CD14-positive monocyte (primary cell): ENCODE measurements at regions not wholly inside any gene's neighbourhood (a gene's known extent, or its start where the extent isn't known, plus 50 kb on each side); places are given as distances from the start of the nearest gene placed in this dataset.

Experiments
- DNase-seq, 3 donors: peaks; one replicate each; pipeline ENCODE4 v3.0.0-alpha.2; 2011 to 2022
- H2AFZ ChIP-seq: 2 replicates; pipeline ENCODE4 v1.6.0; 2012; ENCODE audit warnings: mild to moderate bottlenecking, low read depth, low read length, inconsistent platforms; ENCODE audit not compliant: insufficient read depth, poor library complexity, severe bottlenecking
- H3K27ac ChIP-seq, 2 donors: 1 replicate in 1 of 2; 2 replicates in 1 of 2; pipeline ENCODE4 v1.5.1; 2012 to 2013; ENCODE audit warnings: low read length in 2 of 2, control low read depth in 1 of 2, inconsistent platforms in 1 of 2, low read depth in 1 of 2, mild to moderate bottlenecking in 1 of 2
- H3K27me3 ChIP-seq, 2 donors: one replicate each; pipeline versions ENCODE4 v1.6.0 to v1.6.1; 2011 to 2013; ENCODE audit warnings: low read length in 2 of 2; ENCODE audit not compliant: control insufficient read depth in 2 of 2, insufficient read depth in 2 of 2
- H3K36me3 ChIP-seq, 2 donors: replicated peaks in 1 of 2; 1 replicate in 1 of 2; 2 replicates in 1 of 2; pipeline versions ENCODE4 v1.5.1 to v1.6.1; 2012 to 2013; ENCODE audit warnings: low read length in 2 of 2, control low read depth in 1 of 2, inconsistent platforms in 1 of 2, mild to moderate bottlenecking in 1 of 2; ENCODE audit not compliant: insufficient read depth in 2 of 2, control insufficient read depth in 1 of 2
- H3K4me1 ChIP-seq, 2 donors: 1 replicate in 1 of 2; 2 replicates in 1 of 2; pipeline versions ENCODE4 v1.5.1 to v1.6.1; 2012 to 2013; ENCODE audit warnings: low read length in 2 of 2, control low read depth in 1 of 2, inconsistent platforms in 1 of 2, mild to moderate bottlenecking in 1 of 2, moderate library complexity in 1 of 2; ENCODE audit not compliant: insufficient read depth in 2 of 2, control insufficient read depth in 1 of 2
- H3K4me2 ChIP-seq: replicated peaks from 2 replicates; pipeline ENCODE3; 2012; ENCODE audit warnings: low read length, moderate library complexity, mild to moderate bottlenecking; ENCODE audit not compliant: poor library complexity, severe bottlenecking; ENCODE audit errors: extremely low read depth
- H3K4me3 ChIP-seq, 3 experiments: fragments of 200-600 bp in 1 of 3; sonication (generic) in 1 of 3; replicated peaks in 1 of 3; 1 replicate in 2 of 3; 2 replicates in 1 of 3; pipeline ENCODE4 v1.5.1; 2011 to 2013; ENCODE audit warnings: low read length in 3 of 3, mild to moderate bottlenecking in 3 of 3, control low read depth in 2 of 3, low read depth in 2 of 3, inconsistent platforms in 1 of 3, moderate library complexity in 1 of 3
- H3K79me2 ChIP-seq: 2 replicates; pipeline ENCODE4 v1.6.0; 2012; ENCODE audit warnings: mild to moderate bottlenecking, control low read depth, inconsistent platforms, low read length, moderate library complexity; ENCODE audit not compliant: insufficient read depth
- H3K9ac ChIP-seq: 2 replicates; pipeline ENCODE4 v1.6.0; 2017; ENCODE audit warnings: low read length, mild to moderate bottlenecking; ENCODE audit not compliant: insufficient read depth, poor library complexity, severe bottlenecking
- H3K9me3 ChIP-seq, 2 donors: replicated peaks in 1 of 2; 1 replicate in 1 of 2; 2 replicates in 1 of 2; pipeline versions ENCODE4 v1.5.1 to v1.6.1; 2012 to 2013; ENCODE audit warnings: low read length in 2 of 2, control low read depth in 1 of 2; ENCODE audit not compliant: control insufficient read depth in 1 of 2, insufficient read depth in 1 of 2
- H4K20me1 ChIP-seq: 2 replicates; pipeline ENCODE4 v1.6.0; 2012; ENCODE audit warnings: mild to moderate bottlenecking, low read length, control low read depth, moderate library complexity; ENCODE audit not compliant: insufficient read depth
- H3K27ac Mint-ChIP-seq, 7 donors: one replicate each; pipeline ENCODE4 v1.8.0; 2020; ENCODE audit warnings: mild to moderate bottlenecking in 7 of 7, mixed read lengths in 7 of 7, moderate library complexity in 6 of 7, inconsistent platforms in 2 of 7
- H3K27me3 Mint-ChIP-seq, 3 donors: one replicate each; pipeline ENCODE4 v1.8.0; 2021 to 2022; ENCODE audit warnings: low read depth in 3 of 3, mild to moderate bottlenecking in 3 of 3, mixed read lengths in 3 of 3, moderate library complexity in 3 of 3, inconsistent platforms in 1 of 3
- H3K36me3 Mint-ChIP-seq, 2 donors: one replicate each; pipeline ENCODE4 v1.8.0; 2020; ENCODE audit warnings: mixed read lengths in 2 of 2, inconsistent platforms in 1 of 2, mild to moderate bottlenecking in 1 of 2
- H3K4me1 Mint-ChIP-seq: one replicate; pipeline ENCODE4 v1.8.0; 2020; ENCODE audit warnings: mild to moderate bottlenecking, mixed read lengths
- H3K4me3 Mint-ChIP-seq, 2 donors: one replicate each; pipeline ENCODE4 v1.8.0; 2020; ENCODE audit warnings: mild to moderate bottlenecking in 2 of 2, mixed read lengths in 2 of 2, moderate library complexity in 1 of 2
- H3K9me3 Mint-ChIP-seq, 7 donors: one replicate each; pipeline ENCODE4 v1.8.0; 2020 to 2022; ENCODE audit warnings: mixed read lengths in 7 of 7, mild to moderate bottlenecking in 6 of 7, moderate library complexity in 6 of 7, inconsistent platforms in 2 of 7
- WGBS: methylation state at CpG from one replicate; pipeline ENCODE4 v1.1.5; 2013; ENCODE audit warnings: missing lambda C conversion rate; ENCODE audit not compliant: insufficient coverage; 5-methylcytosine and 5-hydroxymethylcytosine counted together
- intact Hi-C, 2 donors: fragments of 100-400 bp; cut with micrococcal nuclease; formaldehyde crosslinking; loops; one replicate each; pipeline versions ENCODE4 v1.15.0 to v1.15.1; 2023
- TF ChIP-seq, protein P1 (sequence below): fragments of 200-600 bp; IDR thresholded peaks from one replicate; pipeline ENCODE4 v1.8.0; 2022; ENCODE audit warnings: antibody characterized with exemption, mild to moderate bottlenecking

DNA sequence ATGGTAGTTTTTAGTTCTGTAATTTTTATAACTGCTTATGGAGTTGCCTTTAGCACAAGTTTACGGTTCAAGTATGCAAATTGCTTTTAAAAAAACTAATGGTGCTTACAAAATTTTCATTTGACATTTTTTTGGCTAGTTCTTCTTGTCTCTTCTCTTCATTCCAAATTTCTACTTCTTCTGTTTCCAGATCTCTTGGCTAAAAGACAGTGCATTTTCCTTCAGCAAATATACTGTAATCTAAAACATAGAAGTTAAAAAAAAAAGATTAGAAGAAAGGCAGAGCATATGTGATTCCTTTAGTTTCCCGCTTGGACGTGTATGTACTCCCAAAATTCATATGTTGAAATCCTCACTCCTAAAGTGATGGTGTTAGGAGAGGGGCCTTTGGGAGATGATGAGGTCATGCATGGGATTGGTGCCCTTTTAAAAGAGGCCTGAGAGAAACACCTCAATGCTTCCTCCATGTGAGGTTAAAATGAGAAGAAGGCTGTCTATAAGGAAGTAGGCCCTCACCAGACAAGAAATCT, 132.1 kb upstream of the NPY2R start:
- Histone ChIP-seq H3K79me2 (no peaks in the 10 kb centered on the region), H3K9me3 (no peaks in the 10 kb centered on the region), H2AFZ (no peak overlapping the region), H4K20me1 (no peaks in the 10 kb centered on the region), H3K27ac (no peak overlapping the region), H3K4me1 (no peaks in the 10 kb centered on the region), H3K27me3 (no peaks in the 10 kb centered on the region), H3K36me3 (no peaks in the 10 kb centered on the region), H3K4me2 (no peak overlapping the region), H3K4me3 (no peak overlapping the region), H3K9ac (no peak overlapping the region)
- Mint-ChIP-seq H3K9me3 (peaks cover 0 to 2% (median 0%) of the 10 kb centered on the region in 7 donors), H3K27me3 (no peaks in the 10 kb centered on the region), H3K27ac (no peak overlapping the region), H3K36me3 (no peaks in the 10 kb centered on the region), H3K4me1 (no peaks in the 10 kb centered on the region), H3K4me3 (no peak overlapping the region)
- intact Hi-C loops: no loop called here
- DNase-seq: no peak
- WGBS: no CpG with 5 or more reads among the region's 3 CpGs
- TF ChIP-seq, protein P1, sequence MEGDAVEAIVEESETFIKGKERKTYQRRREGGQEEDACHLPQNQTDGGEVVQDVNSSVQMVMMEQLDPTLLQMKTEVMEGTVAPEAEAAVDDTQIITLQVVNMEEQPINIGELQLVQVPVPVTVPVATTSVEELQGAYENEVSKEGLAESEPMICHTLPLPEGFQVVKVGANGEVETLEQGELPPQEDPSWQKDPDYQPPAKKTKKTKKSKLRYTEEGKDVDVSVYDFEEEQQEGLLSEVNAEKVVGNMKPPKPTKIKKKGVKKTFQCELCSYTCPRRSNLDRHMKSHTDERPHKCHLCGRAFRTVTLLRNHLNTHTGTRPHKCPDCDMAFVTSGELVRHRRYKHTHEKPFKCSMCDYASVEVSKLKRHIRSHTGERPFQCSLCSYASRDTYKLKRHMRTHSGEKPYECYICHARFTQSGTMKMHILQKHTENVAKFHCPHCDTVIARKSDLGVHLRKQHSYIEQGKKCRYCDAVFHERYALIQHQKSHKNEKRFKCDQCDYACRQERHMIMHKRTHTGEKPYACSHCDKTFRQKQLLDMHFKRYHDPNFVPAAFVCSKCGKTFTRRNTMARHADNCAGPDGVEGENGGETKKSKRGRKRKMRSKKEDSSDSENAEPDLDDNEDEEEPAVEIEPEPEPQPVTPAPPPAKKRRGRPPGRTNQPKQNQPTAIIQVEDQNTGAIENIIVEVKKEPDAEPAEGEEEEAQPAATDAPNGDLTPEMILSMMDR: no peak

DNA sequence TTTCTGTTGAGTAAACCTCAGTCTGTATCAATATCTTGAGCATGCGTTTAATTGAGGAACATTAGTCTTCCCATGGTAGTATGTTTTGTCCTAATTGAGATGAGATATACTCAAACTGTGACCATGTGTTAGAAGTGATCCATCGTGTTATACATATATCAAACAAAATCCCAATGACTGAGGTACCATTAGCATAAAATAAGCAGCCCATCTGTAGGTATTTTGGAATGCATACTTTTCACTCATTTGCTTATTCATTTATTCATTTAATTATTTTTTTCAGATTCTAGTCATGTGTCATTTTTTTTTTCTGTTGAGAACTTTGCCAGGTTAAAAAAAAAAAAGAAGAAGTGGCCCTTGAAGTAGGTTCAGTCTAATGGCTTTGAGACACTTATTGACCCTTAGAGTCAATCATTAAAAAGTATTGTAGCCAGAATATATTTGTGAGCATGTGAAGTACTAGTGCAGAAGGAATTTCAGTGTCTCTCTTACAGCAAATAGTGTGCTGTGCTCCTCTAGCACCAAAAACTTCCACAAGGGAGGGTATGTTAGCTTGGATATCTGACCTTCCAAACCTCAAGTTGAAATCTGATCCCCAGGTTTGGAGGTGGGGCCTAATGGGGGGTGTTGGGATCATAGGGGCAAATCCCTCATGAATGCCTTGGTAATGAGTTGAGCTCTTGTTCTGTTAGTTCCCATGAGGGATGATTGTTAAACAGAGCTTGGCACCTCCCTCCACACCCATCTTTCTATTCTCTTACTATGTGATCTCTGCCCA, 130.8 kb upstream of the NPY2R start:
- intact Hi-C loops: no loop called here
- no CpG with 5 or more reads among the region's 2 CpGs for WGBS

More for the DNA sequence above, 130.8 kb upstream of the NPY2R start:
- Histone ChIP-seq H4K20me1 (no peaks in the 10 kb centered on the region), H3K4me3 (no peak overlapping the region), H3K27me3 (no peaks in the 10 kb centered on the region), H3K9ac (no peak overlapping the region), H3K9me3 (no peaks in the 10 kb centered on the region), H2AFZ (no peak overlapping the region), H3K27ac (no peak overlapping the region), H3K4me1 (no peaks in the 10 kb centered on the region), H3K36me3 (no peaks in the 10 kb centered on the region), H3K4me2 (no peak overlapping the region), H3K79me2 (no peaks in the 10 kb centered on the region)
- no peak overlapping the region for H3K27ac Mint-ChIP-seq
- H3K27me3 Mint-ChIP-seq: no peaks in the 10 kb centered on the region
- no peaks in the 10 kb centered on the region for H3K4me1 Mint-ChIP-seq
- TF ChIP-seq, protein P1: no peak
- no peak for DNase-seq
- no peaks in the 10 kb centered on the region for H3K9me3 Mint-ChIP-seq
- H3K4me3 Mint-ChIP-seq: no peak overlapping the region
- H3K36me3 Mint-ChIP-seq: no peaks in the 10 kb centered on the region
